GM21825 (cell line): ENCODE measurements at regions not wholly inside any gene's neighbourhood (a gene's known extent, or its start where the extent isn't known, plus 50 kb on each side); places are given as distances from the start of the nearest gene placed in this dataset.

ENCODE experiments used
- ATAC-seq: cut with Tn5 transposase; IDR thresholded peaks from one replicate; pipeline ENCODE4 v1.9.1; 2021; ENCODE audit warnings: mild to moderate bottlenecking, moderate library complexity; ENCODE audit not compliant: unreplicated experiment

- ATAC-seq: no peak
These were observed 626.1 kb downstream of the PTPRC start for GRCh38 chr1:199264911-199265310.

- ATAC-seq: no peak
These were observed 626.5 kb downstream of the PTPRC start for GRCh38 chr1:199265319-199265718.

DNA sequence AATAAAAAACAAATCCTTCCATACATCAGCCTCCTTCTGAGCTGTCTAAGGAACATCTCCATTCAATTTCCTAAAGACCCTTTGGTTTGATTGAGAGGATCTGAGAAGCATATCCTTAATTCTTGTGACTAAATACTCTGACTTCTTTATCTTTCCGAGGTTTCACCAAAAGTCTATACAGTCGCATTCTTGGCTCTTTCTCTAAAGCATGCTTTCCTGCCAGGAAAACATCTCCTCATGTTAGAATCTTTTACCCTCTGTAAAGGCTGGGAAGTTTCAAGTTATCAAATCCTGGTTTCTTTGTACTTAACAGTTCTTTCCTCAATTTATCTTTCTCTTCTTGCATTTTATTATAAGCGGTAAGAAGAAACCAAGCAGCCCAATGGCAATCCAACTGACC lies 630.4 kb downstream of the PTPRC start:
- no peak for ATAC-seq

DNA sequence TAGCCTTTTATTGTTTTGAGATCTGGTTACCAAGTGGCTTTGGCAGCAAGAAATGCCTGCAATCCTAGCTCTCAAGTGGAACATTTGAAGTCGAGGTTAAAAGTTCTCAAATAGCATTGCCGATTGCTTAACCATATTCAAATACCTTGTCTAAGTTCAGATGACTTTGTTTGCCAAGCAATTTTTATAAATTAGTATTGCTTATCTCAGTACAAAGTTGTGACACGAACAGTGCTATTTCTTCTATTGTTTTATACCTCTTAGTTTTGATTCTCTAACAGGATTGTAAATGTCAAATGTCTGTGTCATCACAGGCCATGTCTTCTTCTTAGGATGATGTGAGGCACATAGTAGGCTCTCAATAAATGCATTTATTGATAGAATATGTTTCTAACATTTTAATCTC lies 633.3 kb downstream of the PTPRC start:
- ATAC-seq: no peak

GRCh38 chr1:199272628-199273086 lies 633.8 kb downstream of the PTPRC start:
- ATAC-seq: peak; percentile 51

DNA sequence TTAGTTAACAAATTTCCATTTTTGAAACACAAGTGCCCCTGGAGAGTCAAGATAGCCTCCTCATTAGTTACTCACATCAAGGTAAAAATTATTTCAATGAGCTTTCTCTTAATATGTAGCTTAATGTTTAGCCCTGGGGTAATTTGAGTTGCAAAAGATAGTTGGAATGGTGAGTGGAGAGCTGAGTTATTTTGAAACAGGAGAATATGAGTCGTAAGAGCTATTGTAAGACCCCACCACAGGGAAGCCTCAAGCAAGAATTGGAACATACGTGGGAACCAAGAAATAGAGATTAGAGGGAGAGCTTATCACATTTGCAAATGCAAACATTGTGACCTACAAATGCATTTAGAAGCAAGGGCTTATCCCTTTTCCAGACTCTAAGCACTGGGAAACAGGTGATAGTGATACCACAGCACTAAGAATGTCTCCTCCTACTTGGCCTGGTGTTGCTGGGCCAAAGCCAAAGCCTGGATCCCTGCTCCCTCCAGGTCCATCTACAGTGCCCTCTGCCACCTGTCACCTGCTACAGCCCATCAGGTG lies 635.1 kb downstream of the PTPRC start:
- ATAC-seq: no peak

- no peak for ATAC-seq
These were observed 640.2 kb downstream of the PTPRC start for GRCh38 chr1:199279067-199279466.

DNA sequence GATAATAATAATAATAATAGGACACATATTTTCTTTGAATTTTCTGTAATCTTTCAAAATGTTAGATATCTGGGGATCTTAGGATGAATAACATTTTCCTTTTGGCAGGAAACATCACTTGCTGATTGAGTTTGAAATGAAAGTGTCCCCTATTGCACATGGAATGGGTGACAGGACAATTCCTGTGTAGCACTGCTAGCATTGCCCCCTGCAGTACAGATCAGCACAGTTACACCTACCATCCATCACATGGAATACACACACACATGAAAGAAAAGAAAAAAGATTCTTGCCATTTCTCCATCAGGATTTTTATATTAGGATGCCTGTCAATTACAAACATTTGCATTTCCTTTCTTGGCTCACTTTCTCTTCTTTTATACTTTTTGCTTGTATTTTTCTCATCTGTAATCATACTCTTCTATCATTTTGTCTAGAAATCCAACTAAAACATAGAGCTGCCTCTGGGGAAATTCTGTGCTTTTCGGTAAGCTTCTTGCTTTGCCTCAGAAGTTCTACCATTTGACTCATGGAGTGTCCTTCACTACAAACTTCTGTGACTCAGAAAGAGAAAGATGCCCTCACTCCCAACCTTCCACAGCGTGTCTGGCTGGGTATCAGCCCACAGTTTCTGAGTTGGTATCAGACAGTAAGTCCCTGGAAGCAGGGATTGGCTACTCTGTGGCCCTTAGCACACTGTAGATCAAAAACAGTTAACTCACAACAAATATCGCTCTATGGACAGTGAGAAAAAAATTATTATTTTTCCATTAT lies 641.2 kb downstream of the PTPRC start:
- ATAC-seq: peak; percentile 60

DNA sequence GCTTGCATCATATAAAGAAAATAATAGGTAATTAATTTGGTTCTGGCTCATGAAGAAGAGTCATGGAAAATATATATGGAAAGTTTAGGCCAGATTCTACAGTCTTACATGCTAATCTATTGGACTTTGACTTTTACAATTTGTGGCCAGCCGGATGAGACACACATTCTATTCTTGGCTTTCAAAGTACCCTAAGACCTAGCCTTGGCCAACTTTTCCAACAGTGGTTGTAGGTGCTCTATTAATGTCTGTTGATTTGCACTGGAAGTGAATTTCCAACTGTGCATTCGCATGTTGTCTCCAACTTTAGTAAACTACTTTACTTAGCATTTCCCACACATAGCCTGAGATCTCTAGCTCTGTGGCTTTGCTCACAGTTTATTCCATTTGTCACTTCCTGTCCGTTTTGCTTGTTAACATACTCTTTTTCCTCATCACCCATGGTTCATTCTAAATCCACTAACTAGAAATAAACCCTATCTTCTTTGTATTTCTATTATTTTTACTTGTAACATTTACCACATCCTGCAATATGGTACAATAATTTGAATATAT lies 644.0 kb downstream of the PTPRC start:
- no peak for ATAC-seq

GRCh38 chr1:199283794-199284193 lies 645.0 kb downstream of the PTPRC start:
- no peak for ATAC-seq

GRCh38 chr1:199287206-199287605 lies 648.4 kb downstream of the PTPRC start:
- ATAC-seq: no peak

- no peak for ATAC-seq
These were observed 648.8 kb downstream of the PTPRC start for GRCh38 chr1:199287647-199288046.

DNA sequence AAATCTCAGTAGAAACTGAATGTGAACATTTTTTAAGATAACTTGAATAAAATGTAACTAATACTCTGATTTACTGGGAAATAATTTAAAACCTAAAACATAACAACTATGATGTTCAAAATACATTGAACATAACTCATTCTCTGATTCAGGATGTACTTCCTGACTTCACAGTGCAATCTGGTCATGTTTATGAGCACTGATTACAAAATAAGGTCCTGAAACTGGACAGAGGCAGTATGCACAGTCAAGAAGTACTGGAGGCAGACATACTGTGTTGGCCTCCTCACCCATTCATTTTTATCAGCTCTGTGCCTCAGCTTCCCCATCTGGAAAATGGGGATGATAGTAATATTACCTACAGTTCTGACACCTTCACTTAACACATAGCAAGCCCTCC lies 651.3 kb downstream of the PTPRC start:
- no peak for ATAC-seq

GRCh38 chr1:199291022-199291740 lies 652.3 kb downstream of the PTPRC start:
- no peak for ATAC-seq

- ATAC-seq: no peak
These were observed 654.1 kb downstream of the PTPRC start for GRCh38 chr1:199292896-199293295.

DNA sequence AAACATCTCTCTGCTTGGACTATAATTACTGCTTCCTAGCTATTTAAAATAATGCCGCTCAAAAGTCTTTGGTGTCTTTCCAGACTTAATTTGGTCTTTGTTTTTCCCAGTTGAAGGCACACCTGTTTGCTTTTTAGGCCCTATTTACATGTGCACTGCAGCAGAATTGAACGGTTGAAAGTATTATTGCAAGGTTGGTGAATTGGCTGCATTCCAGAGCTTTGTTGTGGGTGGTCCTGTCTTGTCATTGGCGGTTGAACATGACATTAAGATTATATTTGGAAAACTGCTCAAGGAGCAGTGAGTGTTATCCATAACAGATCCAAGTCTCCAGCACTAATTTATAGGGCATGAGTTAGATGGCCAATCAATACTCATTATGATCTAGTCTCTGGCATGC lies 656.3 kb downstream of the PTPRC start:
- no peak for ATAC-seq

- ATAC-seq: no peak
These were observed 658.3 kb downstream of the PTPRC start for GRCh38 chr1:199297174-199297573.

DNA sequence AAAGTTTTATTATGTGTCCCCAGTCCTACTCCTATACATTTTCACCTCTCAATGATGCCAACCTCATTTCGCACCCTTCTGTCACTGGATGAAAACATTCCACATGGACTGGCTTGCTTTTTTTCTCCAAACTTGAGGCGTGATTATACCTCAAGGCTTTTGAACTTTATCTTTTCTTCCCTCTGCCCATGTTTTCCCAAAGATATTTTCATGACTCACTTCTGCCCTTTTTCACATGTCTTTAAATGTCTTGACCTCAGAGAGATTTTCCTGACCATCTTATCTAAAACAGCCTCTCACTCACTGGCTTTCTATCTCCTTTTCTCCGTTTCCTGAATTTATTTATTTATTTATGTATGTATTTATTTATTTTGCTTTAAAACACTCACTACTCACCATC lies 659.0 kb downstream of the PTPRC start:
- no peak for ATAC-seq

DNA sequence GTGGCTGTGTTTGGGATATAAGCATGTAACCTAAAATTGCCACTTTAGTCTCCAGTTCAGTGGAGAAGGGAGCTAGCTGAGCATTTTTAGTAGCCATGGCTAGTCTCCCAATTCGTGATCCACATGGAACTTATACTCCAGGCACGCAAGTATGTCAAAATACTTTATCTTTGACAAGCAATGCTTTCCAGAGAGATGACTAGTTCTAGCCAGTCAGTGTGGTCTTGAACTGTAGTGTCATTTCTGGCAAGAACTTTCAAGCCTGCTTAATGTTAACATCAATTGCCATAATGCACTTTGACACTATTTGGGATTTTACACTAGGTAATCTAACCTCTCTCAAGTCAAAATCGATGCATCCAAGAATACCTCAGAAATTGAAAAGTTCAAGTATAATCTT lies 660.0 kb downstream of the PTPRC start:
- ATAC-seq: no peak

GRCh38 chr1:199301472-199302217 lies 662.8 kb downstream of the PTPRC start:
- no peak for ATAC-seq

DNA sequence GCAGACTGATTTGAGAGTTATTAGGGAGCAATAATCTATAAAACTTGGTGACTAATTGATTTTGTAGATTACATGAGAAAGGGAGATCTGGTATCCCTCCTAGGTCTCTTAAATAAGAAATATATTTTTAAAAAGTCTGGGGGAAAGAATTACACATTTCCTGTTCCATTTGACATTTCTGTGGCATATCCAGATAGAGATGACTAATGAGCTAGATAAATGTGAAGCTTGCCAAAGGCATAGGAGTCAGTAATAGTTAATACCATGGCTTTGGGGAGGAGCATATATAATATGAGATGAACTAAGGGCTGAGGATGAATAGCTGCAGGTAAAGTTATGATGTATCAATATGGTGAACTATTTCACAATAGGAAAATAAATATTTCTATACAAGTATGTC lies 663.7 kb downstream of the PTPRC start:
- ATAC-seq: no peak
